ENCODE measurements at regions not wholly inside any gene's neighbourhood (a gene's known extent, or its start where the extent isn't known, plus 50 kb on each side); places are given as distances from the start of the nearest gene placed in this dataset.

DNA sequence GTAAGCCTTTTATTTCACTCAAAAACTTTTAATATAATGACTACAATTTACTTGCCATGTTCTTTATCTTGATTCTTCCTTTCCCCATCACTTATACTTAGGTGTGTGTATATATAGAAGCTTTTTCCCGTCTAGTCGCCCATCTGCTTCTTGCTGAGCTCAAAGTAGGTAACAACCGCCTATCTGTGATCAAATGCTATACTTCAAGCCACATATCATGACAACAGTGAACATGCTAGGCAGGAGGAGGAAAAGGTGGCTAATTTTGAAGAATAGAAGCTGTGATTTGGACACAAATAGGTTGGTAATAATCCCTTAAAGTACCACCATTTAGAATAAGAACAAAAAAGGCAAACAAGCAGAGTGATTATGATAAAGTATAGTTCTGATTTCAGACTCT, 367.3 kb upstream of the CHRM2 start:
- Histone ChIP-seq H3K27ac (no peak overlapping the region), H3K36me3 (no peaks in the 10 kb centered on the region), H3K4me3 (no peak overlapping the region), H3K27me3 (no peaks in the 10 kb centered on the region), H3K9me3 (no peaks in the 10 kb centered on the region), H3K4me1 (no peaks in the 10 kb centered on the region)
- no peak for DNase-seq
- WGBS, 2 donors, result 83 to 90% methylated on average over 3 of the region's 3 CpGs
- TF ChIP-seq, protein P1, sequence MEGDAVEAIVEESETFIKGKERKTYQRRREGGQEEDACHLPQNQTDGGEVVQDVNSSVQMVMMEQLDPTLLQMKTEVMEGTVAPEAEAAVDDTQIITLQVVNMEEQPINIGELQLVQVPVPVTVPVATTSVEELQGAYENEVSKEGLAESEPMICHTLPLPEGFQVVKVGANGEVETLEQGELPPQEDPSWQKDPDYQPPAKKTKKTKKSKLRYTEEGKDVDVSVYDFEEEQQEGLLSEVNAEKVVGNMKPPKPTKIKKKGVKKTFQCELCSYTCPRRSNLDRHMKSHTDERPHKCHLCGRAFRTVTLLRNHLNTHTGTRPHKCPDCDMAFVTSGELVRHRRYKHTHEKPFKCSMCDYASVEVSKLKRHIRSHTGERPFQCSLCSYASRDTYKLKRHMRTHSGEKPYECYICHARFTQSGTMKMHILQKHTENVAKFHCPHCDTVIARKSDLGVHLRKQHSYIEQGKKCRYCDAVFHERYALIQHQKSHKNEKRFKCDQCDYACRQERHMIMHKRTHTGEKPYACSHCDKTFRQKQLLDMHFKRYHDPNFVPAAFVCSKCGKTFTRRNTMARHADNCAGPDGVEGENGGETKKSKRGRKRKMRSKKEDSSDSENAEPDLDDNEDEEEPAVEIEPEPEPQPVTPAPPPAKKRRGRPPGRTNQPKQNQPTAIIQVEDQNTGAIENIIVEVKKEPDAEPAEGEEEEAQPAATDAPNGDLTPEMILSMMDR (IDR thresholded peaks at IDR 0.05), result no peak
- ATAC-seq, result no peak
- intact Hi-C loops (cut with DNase I), result no loop called here

- H3K4me1 ChIP-seq, result no peaks in the 10 kb centered on the region
- ATAC-seq, result no peak
- no peaks in the 10 kb centered on the region for H3K27me3 ChIP-seq
- no peak overlapping the region for H3K27ac ChIP-seq
- no peaks in the 10 kb centered on the region for H3K36me3 ChIP-seq
- H3K9me3 ChIP-seq, result no peaks in the 10 kb centered on the region
- no peak for DNase-seq
- 37 to 55% methylated on average over 2 of the region's 2 CpGs for WGBS, 2 donors
- H3K4me3 ChIP-seq, result no peak overlapping the region
- intact Hi-C loops (cut with DNase I), result no loop called here
- TF ChIP-seq, protein P1 (IDR thresholded peaks at IDR 0.05), result no peak
Observed at GRCh38 chr7:136496551-136496950, 371.9 kb upstream of the CHRM2 start.

GRCh38 chr7:136495081-136495480, 373.4 kb upstream of the CHRM2 start:
- H3K27ac ChIP-seq, result no peak overlapping the region
- no peaks in the 10 kb centered on the region for H3K27me3 ChIP-seq
- ATAC-seq (no peak), DNase-seq (no peak)
- no peaks in the 10 kb centered on the region for H3K9me3 ChIP-seq
- intact Hi-C loops (cut with DNase I), result no loop called here
- no peaks in the 10 kb centered on the region for H3K4me1 ChIP-seq
- H3K4me3 ChIP-seq, result no peak overlapping the region
- TF ChIP-seq, protein P1 (IDR thresholded peaks at IDR 0.05), result no peak
- 50 to 56% methylated on average over 4 of the region's 4 CpGs for WGBS, 2 donors
- H3K36me3 ChIP-seq, result no peaks in the 10 kb centered on the region

DNA sequence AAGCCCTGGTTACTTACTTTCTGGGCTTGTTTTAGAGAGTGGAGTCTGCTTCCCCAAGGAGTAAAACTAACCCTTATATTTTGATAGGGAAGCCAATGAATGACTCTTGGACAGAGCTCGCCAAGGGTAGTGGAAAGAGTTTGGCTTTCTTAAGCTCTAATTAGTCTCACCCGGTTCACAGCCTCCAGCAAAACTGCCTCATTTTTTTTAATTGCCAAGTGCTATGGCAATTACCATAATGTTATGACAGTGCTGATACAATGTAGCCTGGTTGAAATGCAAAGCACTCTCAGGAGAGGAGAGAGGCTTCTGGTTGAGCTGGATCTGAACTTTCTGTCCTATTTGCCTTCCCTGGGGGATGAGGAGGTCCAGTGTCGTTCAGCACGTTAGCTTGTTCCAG, 376.1 kb upstream of the CHRM2 start:
- ATAC-seq (no peak), DNase-seq (no peak)
- WGBS, 2 donors, result 77% methylated on average over 4 of the region's 4 CpGs
- intact Hi-C loops (cut with DNase I), result no loop called here
- Histone ChIP-seq H3K36me3 (no peaks in the 10 kb centered on the region), H3K4me3 (no peak overlapping the region), H3K27me3 (no peaks in the 10 kb centered on the region), H3K9me3 (peaks cover 0 to 3% (median 0%) of the 10 kb centered on the region in 11 donors), H3K4me1 (no peaks in the 10 kb centered on the region), H3K27ac (no peak overlapping the region)
- TF ChIP-seq, protein P1 (IDR thresholded peaks at IDR 0.05), result no peak

DNA sequence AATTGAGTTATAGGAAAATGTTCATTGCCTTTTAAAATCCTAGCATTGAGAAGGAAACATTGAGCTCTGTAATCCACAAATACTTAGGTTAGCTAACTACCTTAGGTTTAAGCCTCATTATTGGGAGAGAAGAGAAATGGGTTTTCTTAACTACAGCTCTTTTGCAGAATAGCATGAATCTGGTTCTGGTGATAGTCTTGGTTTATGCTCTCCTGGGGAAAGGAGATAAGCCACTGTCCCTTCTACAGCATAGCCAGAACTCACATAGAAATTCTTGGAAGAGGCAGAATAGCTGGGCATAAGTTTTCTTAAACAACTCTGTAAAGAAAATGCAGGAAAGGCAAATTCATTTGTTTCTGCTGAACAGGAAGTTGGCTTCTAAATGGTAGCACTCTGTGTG, 378.6 kb upstream of the CHRM2 start:
- H3K36me3 ChIP-seq, result no peaks in the 10 kb centered on the region
- ATAC-seq (no peak), DNase-seq (no peak)
- intact Hi-C loops (cut with DNase I), result no loop called here
- H3K4me3 ChIP-seq, result no peak overlapping the region
- H3K27me3 ChIP-seq, result no peaks in the 10 kb centered on the region
- H3K9me3 ChIP-seq, result peaks cover 0 to 3% (median 0%) of the 10 kb centered on the region in 11 donors
- TF ChIP-seq, protein P1 (IDR thresholded peaks at IDR 0.05), result no peak
- H3K27ac ChIP-seq, result no peak overlapping the region
- no peaks in the 10 kb centered on the region for H3K4me1 ChIP-seq
